ENCODE measurements at regions not wholly inside any gene's neighbourhood (a gene's known extent, or its start where the extent isn't known, plus 50 kb on each side); places are given as distances from the start of the nearest gene placed in this dataset.

DNA sequence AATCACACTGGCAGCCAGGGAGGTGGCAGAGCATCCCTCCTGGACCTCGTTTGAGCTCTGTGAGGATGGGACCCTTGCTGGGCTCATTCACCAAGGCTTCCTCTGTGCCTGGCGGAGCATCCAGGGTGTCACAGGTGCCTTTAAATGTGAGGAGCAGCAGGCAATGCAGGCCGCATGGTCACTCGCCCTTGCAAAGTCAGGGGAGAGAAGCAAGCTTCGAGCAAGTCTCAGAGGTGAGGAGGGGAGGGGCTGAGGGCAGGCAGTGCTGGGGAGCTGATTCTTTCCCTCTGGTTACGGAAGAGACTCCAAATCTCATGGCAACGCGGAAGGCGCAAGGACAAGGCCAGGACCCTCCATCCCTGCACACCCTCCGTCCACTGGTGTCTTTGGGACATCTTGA is 182.7 kb upstream of the PMEPA1 start:
- Histone ChIP-seq H3K27me3 (replicated peaks in 1 of 2; ENCODE audit: control insufficient read depth in 2 of 2, insufficient read depth in 2 of 2, low read length in 1 of 2) (peaks cover 3 to 4% of the 10 kb centered on the region in 2 experiments; a peak in 3 of 4 replicates), H2AFZ (ENCODE audit: control insufficient read depth, low read depth, low read length) (no peak overlapping the region), H3K4me1 (ENCODE audit: control insufficient read depth, insufficient read depth, low read length) (no peaks in the 10 kb centered on the region), H3K9ac (ENCODE audit: control insufficient read depth, insufficient read depth, low read length) (no peak overlapping the region), H3K27ac (ENCODE audit: control insufficient read depth, insufficient read depth) (no peak overlapping the region), H3K4me2 (ENCODE audit: control insufficient read depth, insufficient read depth) (no peak overlapping the region), H3K36me3 (ENCODE audit: control insufficient read depth in 2 of 2, insufficient read depth in 2 of 2, low read length in 1 of 2) (no peaks in the 10 kb centered on the region), H3K79me2 (ENCODE audit: control insufficient read depth, insufficient read depth, low read length) (no peaks in the 10 kb centered on the region), H4K20me1 (ENCODE audit: control insufficient read depth, insufficient read depth) (no peaks in the 10 kb centered on the region), H3K9me3 (replicated peaks; ENCODE audit: control insufficient read depth, insufficient read depth, low read length) (no peaks in the 10 kb centered on the region), H3K4me3 (no peak overlapping the region)
- BruUV-seq (replicated peaks): no TSS peak
- TF ChIP-seq CHD4 (IDR thresholded peaks at IDR 0.05): no peak
- TF ChIP-seq KAT2A (conservative IDR thresholded peaks at IDR 0.05; ENCODE audit: control insufficient read depth, low read depth, low read length): no peak
- TF ChIP-seq, protein P1, sequence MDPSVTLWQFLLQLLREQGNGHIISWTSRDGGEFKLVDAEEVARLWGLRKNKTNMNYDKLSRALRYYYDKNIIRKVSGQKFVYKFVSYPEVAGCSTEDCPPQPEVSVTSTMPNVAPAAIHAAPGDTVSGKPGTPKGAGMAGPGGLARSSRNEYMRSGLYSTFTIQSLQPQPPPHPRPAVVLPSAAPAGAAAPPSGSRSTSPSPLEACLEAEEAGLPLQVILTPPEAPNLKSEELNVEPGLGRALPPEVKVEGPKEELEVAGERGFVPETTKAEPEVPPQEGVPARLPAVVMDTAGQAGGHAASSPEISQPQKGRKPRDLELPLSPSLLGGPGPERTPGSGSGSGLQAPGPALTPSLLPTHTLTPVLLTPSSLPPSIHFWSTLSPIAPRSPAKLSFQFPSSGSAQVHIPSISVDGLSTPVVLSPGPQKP (IDR thresholded peaks at IDR 0.05; ENCODE audit: low read depth, low read length): no peak
- TF ChIP-seq, protein P2, sequence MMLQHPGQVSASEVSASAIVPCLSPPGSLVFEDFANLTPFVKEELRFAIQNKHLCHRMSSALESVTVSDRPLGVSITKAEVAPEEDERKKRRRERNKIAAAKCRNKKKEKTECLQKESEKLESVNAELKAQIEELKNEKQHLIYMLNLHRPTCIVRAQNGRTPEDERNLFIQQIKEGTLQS (IDR thresholded peaks at IDR 0.05; ENCODE audit: borderline replicate concordance, extremely low read depth, low read depth, low read length): no peak
- no peak for TF ChIP-seq BRCA1 (IDR thresholded peaks at IDR 0.05; ENCODE audit: low read depth, low read length)
- no peak for TF ChIP-seq FOS (IDR thresholded peaks at IDR 0.05; ENCODE audit: borderline replicate concordance, extremely low read depth, insufficient read length)
- TF ChIP-seq, protein P3, sequence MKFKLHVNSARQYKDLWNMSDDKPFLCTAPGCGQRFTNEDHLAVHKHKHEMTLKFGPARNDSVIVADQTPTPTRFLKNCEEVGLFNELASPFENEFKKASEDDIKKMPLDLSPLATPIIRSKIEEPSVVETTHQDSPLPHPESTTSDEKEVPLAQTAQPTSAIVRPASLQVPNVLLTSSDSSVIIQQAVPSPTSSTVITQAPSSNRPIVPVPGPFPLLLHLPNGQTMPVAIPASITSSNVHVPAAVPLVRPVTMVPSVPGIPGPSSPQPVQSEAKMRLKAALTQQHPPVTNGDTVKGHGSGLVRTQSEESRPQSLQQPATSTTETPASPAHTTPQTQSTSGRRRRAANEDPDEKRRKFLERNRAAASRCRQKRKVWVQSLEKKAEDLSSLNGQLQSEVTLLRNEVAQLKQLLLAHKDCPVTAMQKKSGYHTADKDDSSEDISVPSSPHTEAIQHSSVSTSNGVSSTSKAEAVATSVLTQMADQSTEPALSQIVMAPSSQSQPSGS (IDR thresholded peaks at IDR 0.05; ENCODE audit: low read length): no peak
- TF ChIP-seq TCF7 (IDR thresholded peaks at IDR 0.05; ENCODE audit: borderline replicate concordance): no peak
- no peak for TF ChIP-seq IKZF2 (IDR thresholded peaks at IDR 0.05)
- TF ChIP-seq, protein P4, sequence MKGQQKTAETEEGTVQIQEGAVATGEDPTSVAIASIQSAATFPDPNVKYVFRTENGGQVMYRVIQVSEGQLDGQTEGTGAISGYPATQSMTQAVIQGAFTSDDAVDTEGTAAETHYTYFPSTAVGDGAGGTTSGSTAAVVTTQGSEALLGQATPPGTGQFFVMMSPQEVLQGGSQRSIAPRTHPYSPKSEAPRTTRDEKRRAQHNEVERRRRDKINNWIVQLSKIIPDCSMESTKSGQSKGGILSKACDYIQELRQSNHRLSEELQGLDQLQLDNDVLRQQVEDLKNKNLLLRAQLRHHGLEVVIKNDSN (IDR thresholded peaks at IDR 0.05; ENCODE audit: borderline replicate concordance, extremely low read length, insufficient read depth, low read depth, low read length): no peak
- TF ChIP-seq TCF12 (IDR thresholded peaks at IDR 0.05; ENCODE audit: low read depth, low read length): no peak
- DNase-seq (ENCODE audit: low read depth, low spot score) (no peak), ATAC-seq (no peak), FAIRE-seq (no peak)
- ChIA-PET SMC1A (ENCODE audit: uncharacterized antibody, unreplicated experiment) (no interaction called here), POLR2A (no interaction called here), CTCF (no interaction called here), RAD21 (ENCODE audit: unreplicated experiment) (no interaction called here)
- in situ Hi-C loops (cut with MboI): no loop called here
- intact Hi-C loops (cut with micrococcal nuclease; ENCODE audit: unreplicated experiment): no loop called here
- 41% methylated on average over 10 of the region's 10 CpGs for WGBS (ENCODE audit: insufficient coverage, insufficient replicate concordance, low lambda C conversion rate, missing lambda C conversion rate)

Measured in GM12878 (cell line).